Activated effector memory CD4-positive, alpha-beta T cell treated with anti-CD3 and anti-CD28 coated beads, Interleukin-2, amount 50 U/mL, for 16 hours (primary cell): ENCODE measurements at regions not wholly inside any gene's neighbourhood (a gene's known extent, or its start where the extent isn't known, plus 50 kb on each side); places are given as distances from the start of the nearest gene placed in this dataset.

ENCODE experiments used
- DNase-seq: peaks from one replicate; pipeline ENCODE4 v3.0.0-alpha.2; 2020

DNA sequence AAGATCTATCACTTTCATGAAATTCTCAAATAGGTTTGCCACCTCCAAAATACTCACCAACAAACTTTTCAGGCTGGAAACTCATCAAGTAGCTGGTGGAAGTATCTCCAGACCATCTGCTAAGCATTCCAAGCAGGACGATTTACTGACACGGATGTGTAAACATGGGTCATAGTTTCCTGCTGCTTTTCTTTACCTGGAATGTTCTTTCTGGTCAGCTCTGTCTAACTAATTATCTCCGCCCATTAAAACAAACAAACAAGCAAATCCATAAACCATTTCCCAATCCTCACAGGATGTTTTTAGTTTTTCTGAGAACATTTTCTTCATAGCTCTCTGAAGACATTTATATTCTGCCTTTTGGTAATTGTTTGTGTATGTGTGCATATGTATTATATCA is 397.0 kb downstream of the METTL15 start:
- no peak for DNase-seq

DNA sequence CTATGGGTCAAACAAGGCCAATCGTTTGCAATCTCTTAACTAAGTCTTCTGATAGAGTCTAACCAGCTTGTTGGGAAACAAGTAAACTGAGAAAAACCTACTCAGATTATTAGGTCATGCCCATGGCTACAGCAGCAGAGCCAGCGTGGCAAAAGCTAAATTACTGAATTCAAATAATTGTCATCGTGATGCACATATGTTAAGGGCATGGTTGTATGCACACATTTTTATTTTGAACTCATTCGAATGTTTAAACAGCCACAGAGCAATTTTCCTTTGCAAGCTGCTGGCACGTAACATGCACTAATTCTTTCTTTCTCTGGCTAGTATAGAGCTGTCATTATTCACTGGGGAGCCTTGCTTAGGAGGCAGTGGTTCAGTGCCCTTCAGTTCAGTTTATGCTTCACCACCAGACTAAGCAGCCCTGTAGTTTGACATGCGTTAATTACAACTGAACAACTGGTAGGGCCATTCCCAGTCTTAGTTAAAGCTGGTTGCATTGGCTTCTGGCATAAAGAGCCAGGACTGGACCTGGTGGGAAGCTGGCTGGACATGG is 396.4 kb downstream of the METTL15 start:
- DNase-seq: no peak

DNA sequence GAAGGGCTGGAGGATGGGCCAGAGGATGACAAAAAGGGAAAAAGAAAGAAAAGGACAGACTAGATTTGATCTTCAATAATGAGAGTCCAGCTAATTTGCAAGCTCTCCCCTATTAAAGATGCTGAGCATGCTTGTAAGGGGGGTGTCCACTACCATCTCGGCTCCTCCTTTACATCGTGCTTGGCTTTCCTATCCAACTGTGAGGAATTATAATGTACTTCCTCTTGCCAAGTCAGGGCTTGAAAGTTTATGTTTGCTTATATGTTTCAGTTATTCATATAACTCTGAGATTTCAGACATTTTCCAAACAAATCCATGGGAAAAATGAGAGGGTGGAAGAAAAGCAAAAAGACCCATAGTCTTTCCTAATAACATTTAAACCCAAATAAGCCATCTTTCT is 387.1 kb downstream of the METTL15 start:
- no peak for DNase-seq

DNA sequence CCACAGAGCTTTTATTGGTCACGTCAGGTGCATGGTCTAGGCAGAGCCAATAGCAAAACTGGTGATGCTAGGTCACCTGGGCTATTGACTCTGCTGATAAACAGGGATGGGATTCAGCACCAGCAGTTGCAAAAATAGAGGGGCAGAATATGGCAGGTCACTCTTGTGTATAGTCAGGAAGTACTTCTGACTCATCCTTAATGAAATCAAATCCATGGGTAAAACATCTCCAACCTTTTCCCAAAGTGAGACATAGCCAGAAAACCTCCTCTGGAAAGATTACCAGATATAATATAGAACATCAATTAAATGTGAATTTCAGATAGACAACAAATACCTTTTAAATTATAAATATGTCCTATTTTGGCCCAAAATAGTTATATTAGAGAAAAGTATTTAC is 383.2 kb downstream of the METTL15 start:
- DNase-seq: no peak

DNA sequence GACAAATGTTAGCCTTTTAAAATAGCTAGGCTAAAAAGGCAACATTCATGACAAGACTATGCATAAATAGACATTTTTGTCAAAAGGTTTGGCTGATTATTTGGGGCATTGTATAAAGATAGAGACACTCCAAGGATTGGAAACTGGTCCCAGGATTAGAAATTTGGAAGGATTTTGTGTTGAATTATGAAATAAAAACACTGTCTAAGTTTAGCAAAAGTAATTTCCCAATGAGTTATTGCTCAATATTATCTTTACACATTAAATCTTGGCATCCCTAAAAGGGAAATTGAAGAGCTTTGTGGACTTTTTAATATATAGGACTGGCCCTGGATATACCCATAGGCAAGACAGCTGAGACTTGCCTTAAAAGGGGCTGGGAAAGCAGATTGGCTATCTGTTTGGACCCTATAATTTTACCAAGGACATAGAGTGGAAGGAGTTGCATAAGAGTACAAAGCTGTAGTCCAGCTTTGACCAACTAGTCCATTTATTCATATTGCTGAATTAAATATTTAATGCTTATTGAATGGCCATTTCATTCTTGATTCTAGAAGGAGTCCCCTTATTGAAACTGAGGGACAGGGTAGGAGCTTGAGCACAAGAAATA is 382.7 kb downstream of the METTL15 start:
- no peak for DNase-seq

DNA sequence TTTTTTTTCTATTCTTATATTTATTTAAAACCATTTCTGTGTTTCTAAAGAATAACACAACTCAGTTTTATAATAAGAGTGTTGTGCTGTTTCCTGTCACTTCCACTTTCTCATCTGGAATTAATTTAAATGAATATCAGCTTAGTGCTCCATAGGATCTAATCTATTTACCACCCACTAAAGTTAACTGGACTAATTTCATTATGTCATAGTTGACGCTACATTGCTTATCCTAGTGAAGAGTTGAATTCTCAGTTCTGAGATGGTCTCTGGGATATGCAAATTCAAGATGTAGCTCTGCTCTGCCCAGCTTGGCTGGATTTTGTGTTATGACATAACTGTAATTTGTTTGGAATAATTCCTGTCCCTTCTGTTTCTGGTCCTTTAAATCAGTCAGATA is 380.1 kb downstream of the METTL15 start:
- no peak for DNase-seq

DNA sequence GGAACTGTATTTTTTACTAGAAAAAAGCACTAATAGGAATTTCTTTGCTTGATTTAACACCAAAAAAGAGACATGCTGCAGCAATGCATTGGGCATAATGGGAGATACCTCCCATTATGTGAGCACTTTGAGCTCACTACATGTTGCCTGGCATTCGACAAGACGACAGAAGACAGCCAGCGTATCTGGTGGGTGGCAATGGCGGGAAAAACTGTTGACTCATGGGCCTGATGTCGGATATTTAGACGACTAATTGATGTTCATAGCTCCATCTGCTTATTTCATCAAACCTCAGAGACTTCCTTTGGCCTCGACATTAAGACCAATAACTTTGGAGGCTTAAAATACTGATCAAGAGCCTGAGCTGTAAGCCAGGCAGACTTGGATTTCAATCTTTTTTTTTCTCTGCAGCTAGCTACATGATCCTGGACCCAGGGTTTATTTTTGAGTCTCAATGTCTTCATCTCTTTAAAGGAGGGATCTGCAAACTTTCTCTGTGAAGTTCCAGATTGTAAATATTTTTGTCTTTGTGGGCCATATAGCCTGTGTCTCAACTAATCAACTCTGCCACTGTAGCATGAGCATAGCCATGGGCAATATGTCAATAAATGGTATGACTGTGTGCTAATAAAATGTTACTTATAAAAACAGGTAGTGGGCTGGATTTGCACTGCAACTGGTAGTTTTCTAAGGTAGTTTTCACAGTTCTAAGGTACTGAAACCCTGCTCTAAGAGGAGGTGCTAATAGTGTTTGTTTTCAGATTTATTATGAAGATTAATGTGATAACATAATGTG is 375.1 kb downstream of the METTL15 start:
- no peak for DNase-seq

DNA sequence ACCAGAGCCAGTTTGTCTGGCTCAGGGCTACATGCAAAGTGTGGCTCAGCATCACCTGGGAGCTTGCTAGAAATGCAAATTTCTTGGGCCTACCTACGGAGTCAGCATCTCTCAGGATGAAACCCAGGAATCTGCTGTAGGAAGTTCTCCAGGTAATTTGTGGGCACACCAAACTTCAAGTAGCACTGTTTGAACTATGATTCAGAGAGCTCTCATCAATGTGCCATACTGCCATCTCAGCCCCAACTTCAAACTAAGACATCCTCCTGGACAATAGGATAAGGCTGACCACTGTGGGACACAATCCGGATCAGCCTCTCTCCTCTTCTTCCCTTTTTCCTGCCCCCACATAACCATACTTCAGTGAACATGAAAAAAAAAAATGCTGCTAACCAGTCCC is 374.5 kb downstream of the METTL15 start:
- DNase-seq: no peak

DNA sequence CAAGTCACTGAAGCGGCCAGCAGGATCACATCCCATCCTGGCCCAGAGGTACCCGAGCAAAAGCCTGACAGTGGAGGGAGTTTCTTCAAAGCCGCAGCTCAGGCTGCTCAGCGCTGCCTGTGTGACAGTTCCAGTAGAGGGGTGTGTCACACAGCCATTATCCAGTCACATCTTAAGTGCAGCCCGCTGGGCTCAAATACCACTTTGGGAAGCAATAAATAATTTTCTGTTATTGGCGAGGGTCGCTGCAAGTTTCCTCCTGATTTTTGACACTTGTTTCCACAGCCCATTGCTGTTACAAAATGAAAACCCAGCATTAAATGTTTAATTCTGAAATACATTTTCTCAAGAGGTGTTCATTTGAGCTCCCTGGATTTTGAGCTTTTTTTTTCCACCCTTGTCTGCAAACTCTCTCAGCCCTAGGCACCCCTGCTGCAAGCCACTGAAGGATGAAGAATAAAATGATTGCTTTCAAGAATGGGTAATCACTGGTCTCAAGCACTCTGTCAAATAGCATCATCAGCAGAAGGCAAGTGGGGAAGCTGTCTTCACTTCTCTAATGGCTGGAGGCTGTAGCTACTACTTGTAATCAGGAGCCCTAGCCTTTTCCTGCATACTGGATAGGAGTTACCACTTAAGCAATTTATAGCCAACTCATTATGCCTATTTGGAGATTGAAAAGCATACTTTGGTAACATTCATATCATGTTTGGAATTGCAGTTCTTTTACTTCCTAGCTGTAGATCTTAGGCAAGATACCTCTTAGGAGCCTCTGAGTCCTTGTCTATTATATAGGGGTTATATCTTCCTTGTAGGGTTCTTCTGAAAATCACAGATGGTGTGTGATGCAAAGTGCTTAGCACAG is 373.7 kb downstream of the METTL15 start:
- DNase-seq: no peak

DNA sequence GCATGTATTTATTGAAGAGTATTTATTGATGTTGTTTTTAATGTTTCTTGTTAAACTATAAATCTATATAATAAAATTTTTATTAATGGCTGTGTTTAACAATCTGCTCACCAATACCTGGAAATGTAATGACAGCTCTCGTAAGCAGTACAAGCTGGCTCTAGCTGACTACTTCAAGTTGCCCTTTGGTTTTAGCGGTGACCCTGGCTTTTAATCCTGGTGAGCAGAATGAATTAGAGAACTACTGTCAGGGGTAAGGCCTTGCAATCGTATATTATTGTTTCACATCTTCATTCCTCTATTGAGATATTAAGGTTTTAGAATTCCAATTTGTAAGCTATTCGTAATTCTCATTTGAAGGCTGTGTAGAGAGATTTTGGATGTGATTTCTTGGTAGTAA is 372.2 kb downstream of the METTL15 start:
- no peak for DNase-seq

DNA sequence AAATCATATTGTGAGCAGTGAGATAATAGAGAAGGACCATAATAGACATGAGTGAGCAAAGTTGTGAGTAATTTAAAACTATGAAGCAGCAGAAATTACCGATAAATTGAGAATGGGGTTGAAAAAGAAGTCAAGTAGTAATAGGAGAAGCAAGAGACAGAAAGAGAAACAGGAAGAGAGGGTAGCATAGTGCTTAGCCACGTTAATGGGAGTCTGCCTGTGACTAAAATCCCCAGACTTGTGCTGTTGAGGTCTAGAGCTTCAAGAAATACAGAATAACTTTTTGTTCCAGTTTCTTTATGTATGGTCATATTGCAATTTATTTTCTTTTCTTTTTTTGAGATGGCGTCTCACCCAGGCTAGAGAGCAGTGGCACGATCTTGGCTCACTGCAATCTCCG is 368.7 kb downstream of the METTL15 start:
- DNase-seq: no peak

DNA sequence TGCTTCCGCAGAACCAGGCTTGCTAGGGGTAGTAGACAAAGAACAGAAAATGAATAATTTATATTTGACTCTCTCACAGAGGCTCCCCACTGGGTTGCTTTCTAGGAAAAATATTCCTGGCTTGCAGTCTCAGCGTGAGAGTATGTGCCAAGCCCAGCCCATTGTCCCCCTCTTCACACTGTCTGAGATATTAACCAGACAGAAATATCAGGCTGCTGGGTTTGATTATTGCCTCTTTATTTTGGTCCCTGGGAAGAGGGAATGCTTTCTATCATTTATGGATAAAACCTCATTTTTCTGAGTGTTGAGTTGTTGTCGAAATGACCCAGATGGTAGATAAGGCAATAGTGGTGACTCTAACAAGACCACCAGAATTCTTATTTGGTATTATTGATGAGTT is 367.9 kb downstream of the METTL15 start:
- no peak for DNase-seq

DNA sequence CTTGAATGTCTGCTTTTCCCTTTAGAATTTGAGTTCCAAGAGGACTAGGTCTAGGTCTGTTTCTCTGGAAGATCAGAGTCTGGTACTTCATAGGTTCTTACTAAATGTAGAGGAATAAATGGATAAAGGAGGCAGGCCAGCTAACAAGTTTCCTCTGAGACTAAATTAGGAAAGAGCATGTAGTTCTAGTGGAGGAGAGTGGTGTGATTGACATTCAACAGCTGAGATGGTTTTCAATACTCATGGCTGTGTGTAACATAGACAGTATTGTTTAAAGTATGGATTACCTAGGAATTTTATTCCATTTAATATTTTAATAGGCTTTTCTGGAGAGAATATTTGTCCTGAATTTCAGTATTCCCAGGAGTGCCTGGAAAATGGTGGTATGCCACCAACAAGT is 364.7 kb downstream of the METTL15 start:
- no peak for DNase-seq

DNA sequence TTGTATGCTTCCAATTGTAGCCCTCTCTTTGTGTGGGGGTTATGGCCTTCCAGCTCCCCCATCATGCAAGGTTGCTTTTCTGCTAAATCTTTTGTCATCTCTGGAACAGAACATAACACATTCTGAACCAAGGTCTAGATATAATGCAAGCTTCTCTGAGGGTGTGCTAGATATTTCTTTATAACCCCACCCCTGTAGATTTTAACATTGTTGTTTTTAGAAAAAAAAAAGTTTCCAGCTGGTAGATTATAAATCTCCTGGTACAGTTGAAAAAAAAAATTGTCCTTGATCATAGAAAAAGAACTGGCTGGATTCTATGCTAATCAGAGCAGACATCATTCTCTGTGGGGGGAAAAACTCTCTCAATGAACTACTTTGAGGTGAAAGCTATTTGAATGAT is 363.3 kb downstream of the METTL15 start:
- no peak for DNase-seq

DNA sequence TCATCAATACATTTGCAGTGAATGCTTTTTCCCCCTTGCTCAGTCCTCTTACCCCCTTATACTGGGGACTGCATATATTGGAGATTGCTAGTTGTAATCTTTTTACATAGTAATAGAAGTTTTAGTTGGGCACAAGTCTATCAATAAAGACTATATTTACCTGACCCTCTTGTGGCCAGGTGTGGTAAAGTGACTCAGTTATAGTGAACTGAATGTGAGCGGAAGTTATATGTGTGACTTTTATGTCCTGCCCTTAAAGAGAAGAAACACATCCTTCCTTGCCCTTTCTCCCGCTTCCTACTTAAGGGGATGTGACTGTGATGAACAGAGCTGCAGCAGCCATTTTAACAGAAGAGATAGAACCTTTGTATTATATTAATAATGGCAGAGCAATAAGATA is 362.0 kb downstream of the METTL15 start:
- no peak for DNase-seq

DNA sequence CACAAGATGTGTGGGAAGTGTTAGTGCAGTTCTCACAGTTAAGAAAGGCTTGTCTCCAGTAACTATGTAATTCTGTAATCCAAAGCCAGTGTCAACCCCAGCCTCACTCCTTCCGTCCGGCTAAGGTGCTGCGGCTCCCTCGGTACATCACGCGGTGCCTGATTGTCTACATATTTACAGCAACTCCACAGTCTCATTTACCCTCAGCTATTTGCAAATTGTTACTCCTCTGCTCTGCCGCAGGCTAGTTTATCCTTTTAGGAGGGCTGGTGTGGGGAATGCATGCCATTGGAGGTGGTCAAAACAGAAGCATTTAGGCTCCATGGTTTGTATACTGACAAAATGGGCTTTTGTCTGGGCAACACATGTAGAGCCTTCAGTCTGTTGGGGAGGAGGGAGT is 358.3 kb downstream of the METTL15 start:
- no peak for DNase-seq

DNA sequence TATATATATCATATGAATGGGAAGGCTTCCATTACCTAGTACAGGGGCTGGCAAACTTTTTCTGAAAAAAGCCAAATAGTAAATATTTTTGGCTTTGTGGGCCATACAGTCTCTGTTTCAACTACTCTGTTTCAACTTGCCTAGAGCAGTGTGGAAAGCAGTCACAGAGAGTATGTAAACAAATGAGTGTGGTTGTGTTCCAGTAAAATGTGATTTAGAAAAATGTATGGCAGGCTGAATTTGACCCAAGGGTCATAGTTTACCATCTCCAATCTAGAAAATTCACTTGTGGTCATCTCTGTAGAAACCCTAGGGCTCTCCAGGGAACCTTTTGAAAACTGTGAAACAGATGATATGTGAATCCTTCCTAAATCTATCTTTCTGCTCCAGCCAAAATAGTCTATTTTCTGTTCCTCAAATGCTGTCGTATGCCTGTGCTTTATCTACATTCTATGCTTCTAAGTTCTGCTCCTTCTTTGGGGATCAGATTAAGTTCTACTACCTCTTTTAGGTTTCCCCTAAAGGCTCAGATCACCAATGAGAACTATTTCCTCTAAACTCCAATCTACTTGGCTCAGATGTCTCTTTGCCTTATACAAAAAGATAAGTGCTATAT is 356.2 kb downstream of the METTL15 start:
- no peak for DNase-seq

DNA sequence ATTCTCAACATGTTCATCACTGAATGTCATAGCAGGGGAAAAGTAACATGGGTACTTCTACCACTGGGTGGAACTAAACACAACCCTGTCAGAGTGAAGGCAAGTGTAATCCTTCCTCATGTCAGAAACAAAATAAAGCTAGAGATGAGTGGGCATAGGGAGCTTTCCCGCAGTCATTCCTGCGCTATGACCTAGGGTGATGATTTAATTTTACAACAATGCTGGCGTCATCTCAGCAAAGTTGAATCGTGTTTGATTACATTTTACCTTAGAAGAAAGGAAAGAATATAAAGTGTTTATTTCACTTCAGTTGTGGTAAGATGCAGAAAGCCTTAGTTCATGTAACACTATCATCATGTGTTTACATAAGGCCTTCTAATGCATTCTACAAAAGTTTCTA is 355.6 kb downstream of the METTL15 start:
- no peak for DNase-seq

DNA sequence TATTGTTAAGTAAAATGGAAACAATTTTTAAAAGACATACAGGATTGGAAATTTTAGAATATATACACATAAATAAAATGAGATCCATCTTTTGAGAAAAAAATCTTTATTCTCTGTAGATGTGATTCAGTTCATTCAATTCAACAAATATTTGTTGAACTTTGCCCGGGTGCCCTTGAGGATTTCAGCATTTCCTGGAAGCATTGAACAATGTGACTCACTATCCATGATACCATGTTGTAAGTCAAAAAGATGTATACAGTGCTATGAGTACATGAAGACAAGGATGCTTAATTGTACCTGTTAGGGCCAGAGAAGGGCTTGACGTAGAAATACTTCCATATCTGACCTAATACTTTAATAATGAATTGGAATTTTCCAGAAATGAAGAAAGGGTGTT is 353.7 kb downstream of the METTL15 start:
- DNase-seq: no peak

DNA sequence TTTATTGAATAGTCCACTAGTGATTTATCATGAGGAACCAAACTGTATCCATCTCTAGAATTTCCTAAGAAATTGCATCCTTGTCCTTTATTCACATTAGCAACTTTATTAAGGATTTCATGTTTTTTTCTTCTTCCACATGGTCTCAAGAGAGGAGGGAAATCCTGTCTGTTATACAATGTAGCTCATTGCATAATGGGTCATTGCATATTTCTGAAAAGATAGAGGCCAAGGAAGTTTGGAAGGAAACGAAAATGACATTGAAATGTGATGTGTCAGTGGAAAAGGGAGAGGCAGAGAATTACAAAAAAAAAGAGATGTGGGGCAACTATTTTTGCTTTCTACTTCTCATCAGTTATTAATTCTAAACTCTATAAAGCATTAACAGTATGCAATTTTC is 353.1 kb downstream of the METTL15 start:
- DNase-seq: no peak

DNA sequence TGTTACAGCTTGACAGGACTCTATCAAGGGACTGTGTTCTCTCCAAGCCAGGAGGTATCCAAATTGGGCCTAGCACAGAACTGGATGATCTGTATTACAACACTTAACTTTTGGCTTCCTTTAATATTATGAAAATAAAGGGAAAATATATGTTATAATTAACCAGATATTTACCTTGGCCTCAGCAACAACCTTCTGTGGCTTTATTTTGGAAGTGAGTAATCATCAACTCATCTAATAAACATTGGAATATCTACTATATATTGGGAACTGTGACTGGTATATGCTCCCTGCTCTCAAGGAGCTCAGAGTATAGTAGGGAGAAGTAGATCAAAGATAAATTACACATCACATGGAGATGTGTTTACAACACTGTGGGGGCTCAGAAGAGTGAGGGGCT is 352.2 kb downstream of the METTL15 start:
- no peak for DNase-seq

DNA sequence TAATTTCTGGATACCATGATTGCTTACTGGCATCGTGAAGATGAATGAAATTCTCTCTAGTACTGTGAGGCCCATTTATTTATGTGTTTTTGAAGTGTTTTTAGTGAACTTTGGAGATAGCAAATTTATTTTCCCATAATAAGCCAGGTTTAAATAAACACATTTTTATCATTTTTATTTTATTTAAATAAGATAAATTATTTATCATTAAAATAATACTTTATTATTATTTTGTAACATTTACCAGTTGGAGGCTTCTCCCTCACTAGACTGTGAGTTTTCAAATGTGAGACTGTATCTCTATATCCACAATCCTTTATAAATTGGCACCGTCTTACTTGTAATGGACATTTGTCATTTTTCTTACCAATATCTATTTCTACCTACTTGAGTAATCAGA is 351.7 kb downstream of the METTL15 start:
- DNase-seq: no peak

DNA sequence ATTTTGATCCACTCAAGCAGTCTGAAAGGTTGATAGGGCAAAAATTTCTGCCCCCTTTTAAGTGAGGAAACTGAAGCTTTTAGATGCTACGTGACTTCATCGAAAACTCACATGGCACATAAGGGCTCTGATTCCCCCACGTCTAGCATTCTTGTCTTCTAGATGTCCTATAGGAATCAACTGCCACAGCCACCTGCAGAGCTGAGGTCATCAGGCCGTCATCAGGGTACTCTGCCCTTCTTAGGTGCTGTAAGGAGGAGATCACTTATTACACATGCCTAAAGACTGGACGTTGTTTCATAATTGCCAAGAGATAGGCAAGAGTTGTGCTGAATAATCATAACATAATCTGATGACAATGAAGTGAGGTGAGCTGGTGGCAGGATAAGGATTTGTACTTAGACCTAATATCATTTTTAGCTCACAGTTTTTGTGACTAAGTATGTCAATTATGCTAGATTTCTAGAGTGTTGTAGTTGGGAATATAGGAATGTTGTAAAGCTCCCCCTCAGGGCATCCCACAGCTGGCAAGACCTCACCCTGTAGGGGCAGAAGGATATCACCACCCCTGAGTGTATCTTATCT is 349.4 kb downstream of the METTL15 start:
- no peak for DNase-seq
